Right lung (tissue), 2 donors: ENCODE measurements at regions not wholly inside any gene's neighbourhood (a gene's known extent, or its start where the extent isn't known, plus 50 kb on each side); places are given as distances from the start of the nearest gene placed in this dataset.
"Not testable (repeated sequence)": the region's sequence is repeated elsewhere in the genome, so short reads cannot be mapped to it uniquely, and the experiment has no call there.

ENCODE experiments used
- DNase-seq, 2 donors: peaks; one replicate each; pipeline ENCODE4 v3.0.0-alpha.2; 2013

DNA sequence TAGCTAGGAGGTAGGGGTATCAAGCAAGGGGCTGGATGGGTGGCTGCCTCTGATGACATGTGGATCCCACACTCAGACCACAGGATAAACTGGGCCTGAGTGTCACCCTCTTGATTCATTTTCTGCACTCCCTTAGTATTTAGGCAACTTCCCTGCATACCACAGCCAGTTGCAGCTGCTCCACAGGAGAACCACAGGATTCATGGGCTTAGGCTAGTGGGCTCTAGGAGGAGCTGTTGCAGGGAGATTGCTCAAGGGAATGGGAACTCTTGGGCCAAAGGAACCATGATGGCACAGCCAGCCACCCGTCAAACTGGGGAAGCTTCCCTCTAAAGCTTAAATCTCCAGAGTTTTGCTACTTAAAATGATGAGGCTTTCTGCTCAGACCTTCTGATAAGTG lies 269.7 kb upstream of the ASIC2 start:
- no peak for DNase-seq

DNA sequence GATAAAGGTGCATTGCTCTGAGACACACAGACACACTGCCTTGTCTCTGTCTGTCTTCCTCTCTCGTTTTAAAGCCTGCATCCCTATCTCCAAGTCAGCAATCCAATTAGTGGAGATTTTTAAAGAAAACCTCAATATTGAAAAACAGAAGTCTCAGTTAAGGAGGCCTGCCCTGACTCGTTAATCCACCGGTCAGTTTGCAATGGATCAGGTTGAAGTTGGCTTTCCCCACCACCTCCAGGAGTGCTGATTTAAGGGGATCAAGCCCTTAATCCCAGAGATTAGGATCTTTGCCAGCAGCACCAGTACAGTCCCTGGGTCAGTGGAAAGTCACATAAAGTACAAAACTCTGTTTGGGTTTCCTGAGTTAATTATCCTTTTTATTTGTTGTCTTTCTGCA lies 271.1 kb upstream of the ASIC2 start:
- no peak for DNase-seq

DNA sequence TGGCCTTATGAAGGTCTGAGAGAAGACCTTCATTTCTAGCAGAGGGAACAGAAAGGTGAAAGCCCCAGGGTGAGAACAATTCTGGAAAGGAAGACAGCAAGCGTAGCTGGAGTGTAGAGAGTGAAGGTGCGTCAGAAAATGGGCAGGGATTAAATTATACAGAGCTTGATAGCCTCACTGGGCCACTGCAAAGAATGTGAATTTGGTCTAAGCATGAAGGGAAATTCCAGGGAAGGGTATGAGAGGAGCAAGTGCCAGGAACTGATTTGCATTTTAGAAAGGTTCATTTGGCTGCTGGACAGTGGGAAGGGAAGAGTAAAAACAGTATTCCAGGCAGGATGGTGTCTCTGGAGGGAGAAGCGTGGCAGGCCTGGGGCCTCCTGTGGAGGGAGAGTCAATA lies 274.1 kb upstream of the ASIC2 start:
- no peak for DNase-seq

DNA sequence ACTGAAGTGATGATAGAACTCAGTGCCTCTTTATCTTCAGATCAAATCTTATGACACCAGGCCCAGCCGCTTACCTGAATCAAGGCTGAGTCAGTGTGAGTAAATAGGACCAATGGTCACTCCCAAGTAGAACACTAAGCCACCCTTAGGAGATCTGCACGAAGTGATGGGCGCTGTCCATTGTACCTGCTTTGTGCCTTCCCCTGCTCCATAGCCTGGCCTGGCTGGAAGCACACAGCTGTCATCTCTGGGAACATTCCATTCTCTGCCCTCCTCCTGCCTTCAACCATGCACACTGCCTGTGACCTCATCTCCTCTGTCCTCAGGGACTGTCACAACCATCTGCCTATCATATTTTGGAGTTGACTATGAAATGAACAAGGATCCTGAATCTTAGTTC lies 279.5 kb upstream of the ASIC2 start:
- no peak for DNase-seq

DNA sequence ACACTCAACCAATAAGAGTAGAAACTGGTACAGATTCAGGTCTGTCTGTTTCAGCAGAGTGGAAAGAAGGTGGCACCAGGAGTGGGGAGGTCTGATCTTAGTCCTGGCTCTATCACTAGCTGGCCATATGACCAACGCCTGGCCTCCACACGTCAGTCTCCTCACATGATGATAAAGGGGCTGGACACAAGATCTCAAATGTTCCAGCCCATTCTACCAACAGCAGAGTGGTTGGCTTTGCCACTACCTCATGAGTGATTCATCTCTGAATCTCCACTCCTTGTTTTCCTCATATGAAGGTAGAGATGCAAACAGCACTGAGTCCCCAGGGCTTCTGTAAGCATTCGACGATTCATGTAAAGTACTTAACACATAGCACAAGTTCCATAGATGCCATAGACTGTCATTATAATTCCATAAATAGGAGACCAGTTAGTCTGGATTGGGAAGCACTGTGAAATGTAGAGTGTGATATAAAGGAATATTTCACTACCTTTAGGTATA lies 281.9 kb upstream of the ASIC2 start:
- no peak for DNase-seq

DNA sequence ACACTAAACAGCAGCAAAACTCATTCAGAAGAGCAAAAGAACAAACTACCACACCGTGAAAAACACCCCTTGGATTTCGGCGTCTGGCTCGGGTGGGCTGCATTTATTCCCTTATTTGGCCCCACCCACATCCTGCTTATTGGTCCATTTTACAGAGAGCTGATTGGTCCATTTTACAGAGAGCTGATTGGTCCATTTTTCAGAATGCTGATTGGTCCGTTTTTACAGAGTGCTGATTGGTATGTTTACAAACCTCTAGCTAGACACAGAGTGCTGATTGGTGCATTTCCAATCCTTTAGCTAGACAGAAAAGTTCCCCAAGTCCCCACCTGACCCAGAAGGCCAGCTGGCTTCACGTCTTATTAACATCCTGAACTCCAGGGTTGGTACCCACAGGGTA lies 286.6 kb upstream of the ASIC2 start:
- DNase-seq, result not testable (repeated sequence)

DNA sequence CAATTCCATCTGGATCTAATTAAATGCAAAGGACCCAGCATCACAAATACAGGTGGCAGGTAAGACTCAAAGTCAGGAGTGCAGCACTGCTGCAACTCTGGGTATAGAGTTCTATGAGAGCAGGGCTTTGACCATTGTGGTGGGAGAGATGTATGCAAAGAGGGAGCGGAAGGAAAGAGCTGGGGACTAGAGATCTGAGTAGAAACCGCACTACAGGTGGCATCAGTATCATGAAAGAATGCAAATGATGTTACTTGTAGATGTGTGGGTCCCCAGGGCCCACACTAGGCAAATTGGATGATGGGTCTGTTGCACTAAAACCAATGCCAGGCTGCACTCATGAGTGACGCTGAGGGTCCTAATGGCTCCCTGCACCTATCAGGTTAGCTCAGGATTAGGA lies 287.1 kb upstream of the ASIC2 start:
- DNase-seq, result no peak

DNA sequence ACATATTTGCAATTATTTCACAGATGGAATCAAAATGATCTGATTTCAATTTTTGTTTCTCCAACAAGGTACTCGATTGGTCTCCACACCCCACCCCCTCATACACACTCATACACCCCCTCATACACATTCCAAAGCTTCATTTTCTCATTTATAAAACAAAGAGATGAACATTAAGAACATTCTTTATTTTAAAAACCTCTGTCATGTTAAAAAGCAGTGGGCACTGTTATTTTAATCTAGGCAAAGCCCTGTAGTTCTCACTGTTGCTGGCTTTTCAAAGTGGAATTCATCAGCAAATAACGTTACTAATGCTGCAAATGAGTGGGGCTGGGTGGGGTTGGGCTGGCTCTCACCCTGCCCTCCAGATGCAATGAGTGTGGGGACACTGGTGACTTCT lies 289.6 kb upstream of the ASIC2 start:
- DNase-seq, result no peak

DNA sequence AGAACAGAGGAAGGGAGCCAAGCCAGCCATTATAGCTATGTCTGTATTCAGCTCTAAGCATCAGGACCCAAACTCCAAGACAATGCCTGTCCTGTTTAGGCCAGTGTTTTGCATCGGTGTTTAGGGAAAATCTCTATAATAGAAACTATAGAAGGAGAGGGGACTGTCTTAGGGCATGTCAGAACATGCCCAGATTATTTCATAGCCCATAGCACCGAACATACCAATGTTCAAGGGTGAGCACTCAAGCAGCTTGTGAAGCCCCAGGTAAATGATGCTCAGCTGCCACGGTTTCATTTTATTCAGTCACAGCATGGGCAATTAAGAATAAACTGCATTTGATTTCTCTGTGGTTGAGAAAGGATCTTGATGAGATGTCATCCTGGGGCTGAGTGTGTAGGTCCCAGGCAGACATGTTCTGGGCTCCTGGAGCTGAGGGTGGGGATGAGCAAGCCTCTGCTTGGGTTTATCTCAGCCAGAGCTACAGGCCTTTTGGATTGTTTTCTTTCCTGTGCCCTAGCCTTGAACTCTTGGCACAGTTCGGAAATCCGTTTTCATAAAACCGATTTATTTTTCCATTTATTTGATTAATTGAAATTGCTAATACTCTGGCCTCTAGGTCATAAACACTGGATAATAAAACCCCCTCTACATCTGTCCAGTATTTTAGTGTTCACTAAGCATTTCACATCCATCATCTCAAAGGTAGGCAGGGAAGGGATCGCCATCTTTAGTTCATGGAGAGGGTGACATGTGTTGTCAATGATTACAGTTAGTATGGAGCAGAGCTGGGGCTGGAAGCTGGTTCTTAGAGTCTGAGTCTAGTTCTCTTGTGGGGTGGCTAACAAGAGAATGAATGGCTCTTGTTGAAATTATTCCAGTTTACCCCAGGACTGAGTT lies 290.7 kb upstream of the ASIC2 start:
- DNase-seq, result no peak

DNA sequence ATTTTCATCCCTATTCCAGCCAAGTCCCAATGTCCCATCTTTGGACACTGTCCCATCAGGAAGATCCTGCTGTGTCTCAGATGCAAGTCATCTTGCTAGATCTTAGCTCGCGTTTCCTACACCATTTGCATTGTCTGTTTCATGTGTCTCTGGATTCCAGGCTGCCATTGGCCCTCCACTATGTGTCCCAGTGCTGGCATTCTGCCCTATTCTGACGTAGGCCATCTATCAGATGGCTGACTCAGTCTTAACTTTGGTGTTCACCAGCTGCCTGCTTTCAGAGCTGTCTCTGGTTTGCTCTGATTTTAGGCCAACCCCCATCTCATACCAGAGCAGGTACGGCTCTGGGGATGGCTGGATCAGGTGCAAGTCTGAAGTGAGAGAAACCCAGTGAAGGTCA lies 300.9 kb upstream of the ASIC2 start:
- no peak for DNase-seq

DNA sequence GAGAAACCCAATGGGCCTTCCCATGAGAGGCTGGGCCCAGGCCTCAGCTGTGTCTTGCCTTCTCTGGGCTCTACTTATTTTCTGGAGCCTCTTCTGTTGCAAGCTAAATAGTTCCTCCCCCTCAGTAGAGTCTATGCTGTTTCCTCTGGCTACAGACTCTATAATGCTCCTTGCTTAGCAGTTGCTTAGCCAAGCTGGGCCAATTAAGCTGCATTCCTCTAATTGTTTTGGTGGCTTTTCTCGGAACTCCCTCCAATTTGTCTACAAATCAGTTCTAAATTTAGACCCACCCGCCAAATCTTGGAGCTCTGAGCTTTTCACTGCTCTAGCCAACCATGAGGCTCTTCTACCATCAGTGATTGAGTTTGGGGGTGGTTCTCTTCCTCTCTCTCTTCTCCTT lies 302.7 kb upstream of the ASIC2 start:
- DNase-seq, result peak; percentile 9 to 28

DNA sequence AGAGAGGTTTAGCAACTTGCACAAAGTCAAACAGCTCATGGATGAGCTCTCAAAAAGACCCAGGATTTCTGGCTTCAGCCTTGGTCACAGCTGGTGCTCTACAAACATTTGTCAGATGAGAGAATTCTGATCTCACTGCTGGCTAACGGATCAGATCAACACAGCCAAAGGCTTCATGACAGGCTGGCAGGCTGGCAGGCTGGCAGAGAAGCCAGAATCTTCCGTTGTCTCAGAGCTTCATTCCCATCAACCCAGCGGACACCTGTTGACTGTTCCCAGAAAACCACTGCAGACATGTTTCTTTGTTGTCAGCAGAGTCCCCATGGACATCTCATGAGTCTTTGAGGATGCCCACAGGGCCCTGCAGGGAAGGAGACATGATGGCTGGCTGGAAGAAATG lies 303.8 kb upstream of the ASIC2 start:
- DNase-seq, result no peak

DNA sequence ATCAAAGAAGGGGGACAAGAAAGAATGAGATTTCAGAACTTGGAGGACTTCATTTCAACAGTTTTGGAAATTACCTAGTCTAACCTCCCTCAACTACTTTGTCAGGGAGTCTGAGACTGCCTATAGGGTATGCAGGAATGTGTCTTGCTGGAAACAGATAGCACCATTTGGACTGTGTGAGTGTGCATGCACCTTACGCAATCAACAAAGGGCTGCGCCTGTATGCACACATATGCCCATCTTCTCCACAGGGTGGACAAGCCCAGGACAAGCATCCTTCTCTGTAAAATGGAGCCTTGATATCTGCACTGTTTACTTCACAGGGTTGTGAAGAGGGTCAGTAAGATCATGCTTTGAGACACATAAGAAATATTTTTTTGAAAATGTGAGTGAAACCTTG lies 305.7 kb upstream of the ASIC2 start:
- no peak for DNase-seq

DNA sequence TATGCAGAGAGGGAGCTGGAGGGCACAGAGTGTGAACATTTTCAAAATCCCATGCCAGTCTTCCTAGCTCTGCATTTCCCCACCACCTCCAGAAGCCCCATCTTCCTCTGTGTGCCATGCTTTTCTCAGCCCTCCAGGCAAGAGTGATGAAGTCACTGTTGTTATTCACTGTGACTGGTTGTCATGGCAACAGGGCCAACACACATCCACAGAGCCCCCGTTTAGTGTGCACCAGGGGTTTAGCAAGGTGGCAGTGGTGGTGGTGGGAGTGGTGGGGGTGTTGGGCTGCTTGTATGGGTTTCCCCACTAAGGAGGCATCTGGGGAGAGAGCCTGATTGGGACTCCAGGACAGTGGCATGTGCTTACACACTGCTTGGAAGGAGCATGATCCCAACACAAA lies 309.9 kb upstream of the ASIC2 start:
- DNase-seq, result no peak

DNA sequence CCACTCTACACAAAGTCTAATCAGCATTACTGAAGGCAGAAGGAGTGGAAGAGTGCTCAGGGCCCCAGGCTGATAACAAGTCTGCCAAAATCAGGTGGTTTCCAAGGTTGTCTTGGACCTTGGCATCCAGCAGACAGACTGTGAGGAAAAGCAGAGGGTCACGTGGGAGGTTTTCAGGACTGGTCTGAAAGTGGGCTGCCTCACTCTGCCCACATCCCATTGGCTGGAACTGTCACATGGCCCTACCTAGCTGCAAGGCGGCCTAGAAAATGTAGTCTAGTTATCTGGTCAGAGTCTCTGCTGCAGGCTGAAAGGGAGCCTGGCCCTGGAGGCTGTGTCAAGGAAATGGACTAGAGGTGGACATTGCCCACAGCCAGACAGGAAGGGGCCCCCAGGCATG lies 310.7 kb upstream of the ASIC2 start:
- no peak for DNase-seq

DNA sequence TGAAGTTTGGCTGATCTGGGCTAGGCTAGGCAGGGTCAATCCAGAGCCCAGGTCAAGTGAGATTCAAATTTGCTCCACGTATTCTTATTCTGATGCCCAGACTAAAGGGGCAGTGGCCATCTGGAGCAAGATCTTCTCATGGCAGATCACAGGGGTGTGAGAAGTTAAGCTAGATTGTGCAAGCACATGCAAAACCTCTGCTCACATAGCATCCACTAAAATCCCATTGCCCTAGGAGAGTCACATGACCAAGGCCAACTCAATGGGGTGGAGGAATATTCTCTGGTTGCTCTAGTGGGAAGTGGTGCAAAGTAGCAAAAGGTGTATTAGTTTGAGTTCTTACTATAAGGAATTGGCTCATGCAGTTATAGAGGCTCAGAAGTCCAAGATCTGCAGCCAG lies 318.4 kb upstream of the ASIC2 start:
- DNase-seq, result no peak

DNA sequence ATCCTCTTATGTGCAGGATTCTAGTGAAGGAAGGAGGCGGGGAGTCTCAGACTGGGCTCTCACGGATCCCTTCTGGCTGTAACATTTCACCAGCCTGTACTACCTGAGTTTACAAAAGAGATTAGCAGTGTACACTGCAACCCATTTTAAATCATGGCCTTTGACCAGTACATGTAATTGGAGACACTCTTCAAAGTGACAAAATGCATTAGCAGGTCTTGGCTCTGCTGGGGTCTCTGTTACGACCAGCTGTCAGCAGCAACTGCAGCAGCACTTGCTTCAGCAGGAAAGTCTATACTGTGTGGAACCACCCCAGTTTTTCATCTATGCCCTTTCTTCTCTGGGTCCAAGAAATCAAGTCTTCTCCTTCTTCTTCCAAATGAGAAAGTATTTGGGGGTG lies 322.8 kb upstream of the ASIC2 start:
- no peak for DNase-seq

DNA sequence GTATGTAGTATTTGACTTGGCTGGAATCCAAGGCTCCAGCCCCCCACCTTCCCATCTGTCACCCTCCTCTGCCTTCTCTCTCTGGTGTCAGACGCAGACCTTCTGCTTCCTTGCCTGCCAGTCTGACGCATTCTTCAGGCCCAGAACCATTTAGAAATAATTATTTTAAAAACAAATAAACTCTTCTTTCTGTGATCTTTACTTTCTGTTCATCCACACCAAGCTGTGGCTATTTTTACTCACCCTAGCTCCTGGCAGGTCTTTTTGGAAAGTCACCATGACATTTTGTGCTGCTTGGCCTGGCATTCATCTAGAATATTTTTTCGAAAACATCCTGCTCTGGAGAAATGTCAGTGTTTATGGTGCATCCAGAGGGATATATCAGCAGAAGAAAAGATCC lies 330.7 kb upstream of the ASIC2 start:
- DNase-seq, result no peak

DNA sequence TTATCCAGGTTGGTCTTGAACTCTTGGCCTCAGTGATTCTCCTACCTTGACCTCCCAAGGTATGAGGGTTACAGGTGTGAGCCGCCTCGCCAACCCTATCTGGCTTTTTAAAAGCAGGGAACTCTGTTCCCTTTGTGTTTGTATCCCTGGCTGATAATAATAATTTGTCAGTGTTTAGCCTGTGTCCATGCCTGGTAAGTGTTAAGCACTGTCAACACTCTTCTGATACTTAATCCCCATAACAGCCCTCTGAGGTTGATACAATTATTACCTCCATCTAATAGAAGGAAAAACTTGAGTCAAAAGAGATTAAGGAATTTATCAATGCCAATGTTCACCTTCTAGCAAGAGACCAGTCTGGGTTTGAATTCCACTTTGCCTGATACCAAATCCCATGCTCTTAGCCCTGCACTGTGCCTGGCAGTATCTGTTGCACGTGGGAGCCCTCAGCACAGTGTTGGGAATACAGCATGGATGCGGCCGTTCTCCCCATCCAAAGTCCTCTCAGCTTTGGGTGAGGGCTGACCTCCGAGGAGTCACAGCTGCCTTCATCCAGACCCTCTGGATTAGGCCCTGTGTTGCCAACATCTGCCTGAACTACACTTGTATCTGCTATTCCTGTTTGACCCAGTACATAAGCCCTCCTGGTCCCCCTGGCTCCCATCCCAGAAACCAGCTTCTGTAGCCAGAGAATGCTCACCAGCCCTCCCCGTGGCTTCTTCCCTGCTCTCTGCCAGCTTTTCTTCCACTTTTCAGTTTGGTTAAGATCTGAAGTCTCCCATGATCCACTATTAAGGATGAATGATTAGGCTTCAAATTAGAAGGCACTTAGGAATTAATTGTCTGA lies 335.6 kb upstream of the ASIC2 start:
- no peak for DNase-seq

DNA sequence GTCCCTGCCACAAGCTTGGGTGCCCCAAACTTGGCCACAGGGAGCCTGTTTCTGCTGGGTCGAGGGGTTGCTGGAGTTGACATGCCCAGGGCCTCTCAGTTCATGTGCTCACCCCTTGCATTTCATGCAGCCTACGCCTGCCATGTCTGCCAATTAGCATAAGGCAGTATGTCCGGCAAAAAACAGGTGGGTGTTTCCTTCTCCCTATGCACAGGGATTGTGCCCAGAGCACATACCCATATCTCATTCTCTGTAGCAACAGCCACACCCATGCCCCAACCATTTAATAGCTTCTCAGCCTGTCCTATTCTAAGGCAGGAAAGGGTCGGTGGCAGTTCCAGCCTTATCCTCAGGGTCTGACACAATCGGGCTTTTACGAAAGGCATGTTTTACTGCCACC lies 340.4 kb upstream of the ASIC2 start:
- DNase-seq, result no peak

DNA sequence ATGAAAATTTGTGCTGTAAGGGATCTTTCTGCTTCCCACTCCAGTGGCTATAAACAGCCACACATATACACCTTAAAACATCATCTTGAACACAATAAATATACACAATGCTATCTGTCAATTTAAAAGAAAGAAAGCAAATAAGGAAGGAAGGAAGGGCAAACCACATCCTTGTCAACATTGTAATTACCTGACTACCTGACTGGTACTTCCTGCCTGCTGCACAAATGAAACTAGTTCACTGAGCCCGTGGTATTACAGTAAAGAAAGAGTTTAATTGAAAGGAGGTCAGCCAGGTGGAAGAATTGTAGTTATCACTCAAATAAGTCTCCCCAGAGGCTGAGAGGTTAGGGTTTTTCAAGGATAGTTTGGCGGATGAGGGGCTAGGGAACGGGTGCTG lies 344.4 kb upstream of the ASIC2 start:
- no peak for DNase-seq

DNA sequence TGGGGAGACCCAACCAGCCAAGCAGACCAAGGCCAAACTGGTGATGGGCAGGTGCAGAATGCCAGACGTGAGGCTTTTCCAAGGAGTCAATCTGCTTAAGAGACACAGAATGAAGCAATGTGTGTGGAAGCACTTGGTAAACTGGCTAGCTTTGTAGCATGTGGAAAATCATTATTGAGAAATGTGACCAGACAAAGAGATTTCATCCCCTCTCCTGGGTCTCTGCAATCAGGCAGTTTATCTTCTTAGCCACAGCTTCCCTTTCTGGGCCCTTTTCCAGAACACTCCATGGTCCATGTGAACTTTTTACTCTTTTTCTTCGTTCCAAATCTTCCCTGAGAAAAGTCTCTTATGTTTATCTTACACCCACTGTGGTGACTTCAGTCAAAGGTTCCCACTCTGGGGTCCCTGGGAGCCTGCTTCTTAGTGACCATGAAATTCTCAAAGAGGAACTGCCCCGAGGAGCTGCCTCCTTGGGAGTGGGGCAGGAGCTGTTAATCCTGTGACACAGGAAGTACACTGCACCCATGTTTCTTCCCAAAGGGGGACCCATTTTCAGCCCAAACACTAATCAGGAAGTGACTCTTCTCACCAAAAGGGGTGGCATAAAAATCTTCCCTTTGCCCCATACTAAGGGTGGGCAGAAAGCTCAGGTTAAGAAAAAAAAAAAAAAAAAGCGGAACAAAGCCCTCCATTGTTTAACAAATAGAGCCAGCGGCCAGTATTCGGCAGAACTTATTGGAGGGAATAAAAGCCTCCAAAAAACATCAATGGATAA lies 346.2 kb upstream of the ASIC2 start:
- no peak for DNase-seq
